Body of pancreas (tissue), 4 donors: ENCODE measurements at regions not wholly inside any gene's neighbourhood (a gene's known extent, or its start where the extent isn't known, plus 50 kb on each side); places are given as distances from the start of the nearest gene placed in this dataset.

Experiments
- POLR2A ChIP-seq, 3 donors: fragments of 450-650 bp; IDR thresholded peaks; one replicate each; pipeline ENCODE4 v1.6.1; 2016; ENCODE audit warnings: antibody characterized with exemption in 3 of 3, mild to moderate bottlenecking in 2 of 3
- TF ChIP-seq, protein P1 (sequence below), 7 experiments: fragments of 450-650 bp in 4 of 7; fragments of 200-600 bp in 3 of 7; sonication (generic) in 3 of 7; IDR thresholded peaks; one replicate each; pipeline ENCODE4 v1.5.1; 2016 to 2019; ENCODE audit warnings: antibody characterized with exemption in 7 of 7

DNA sequence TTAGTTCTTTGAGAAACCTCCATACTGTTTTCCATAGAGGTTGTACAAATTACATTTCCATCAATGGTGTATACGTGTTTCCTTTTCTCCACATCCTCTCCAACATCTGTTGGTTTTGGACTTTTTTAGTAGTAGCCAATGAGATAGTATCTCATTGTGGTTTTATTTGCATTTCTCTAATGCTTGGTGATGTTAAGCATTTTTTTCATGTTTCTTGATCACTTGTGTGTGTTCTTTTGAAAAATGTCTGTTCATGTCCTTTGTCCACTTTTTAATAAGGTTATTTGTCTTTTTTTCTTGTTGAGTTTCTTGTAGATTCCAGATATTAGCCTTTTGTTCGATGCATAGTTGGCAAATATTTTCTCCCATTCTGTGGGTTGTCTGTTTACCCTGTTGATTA lies 392.3 kb upstream of the ZEB2 start:
- TF ChIP-seq, protein P1, sequence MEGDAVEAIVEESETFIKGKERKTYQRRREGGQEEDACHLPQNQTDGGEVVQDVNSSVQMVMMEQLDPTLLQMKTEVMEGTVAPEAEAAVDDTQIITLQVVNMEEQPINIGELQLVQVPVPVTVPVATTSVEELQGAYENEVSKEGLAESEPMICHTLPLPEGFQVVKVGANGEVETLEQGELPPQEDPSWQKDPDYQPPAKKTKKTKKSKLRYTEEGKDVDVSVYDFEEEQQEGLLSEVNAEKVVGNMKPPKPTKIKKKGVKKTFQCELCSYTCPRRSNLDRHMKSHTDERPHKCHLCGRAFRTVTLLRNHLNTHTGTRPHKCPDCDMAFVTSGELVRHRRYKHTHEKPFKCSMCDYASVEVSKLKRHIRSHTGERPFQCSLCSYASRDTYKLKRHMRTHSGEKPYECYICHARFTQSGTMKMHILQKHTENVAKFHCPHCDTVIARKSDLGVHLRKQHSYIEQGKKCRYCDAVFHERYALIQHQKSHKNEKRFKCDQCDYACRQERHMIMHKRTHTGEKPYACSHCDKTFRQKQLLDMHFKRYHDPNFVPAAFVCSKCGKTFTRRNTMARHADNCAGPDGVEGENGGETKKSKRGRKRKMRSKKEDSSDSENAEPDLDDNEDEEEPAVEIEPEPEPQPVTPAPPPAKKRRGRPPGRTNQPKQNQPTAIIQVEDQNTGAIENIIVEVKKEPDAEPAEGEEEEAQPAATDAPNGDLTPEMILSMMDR (IDR thresholded peaks at IDR 0.05): no peak
- no peak for TF ChIP-seq POLR2A (IDR thresholded peaks at IDR 0.05)
